BE2C (cell line): ENCODE measurements at regions not wholly inside any gene's neighbourhood (a gene's known extent, or its start where the extent isn't known, plus 50 kb on each side); places are given as distances from the start of the nearest gene placed in this dataset.

Source experiments
- DNase-seq: peaks from one replicate; pipeline ENCODE4 v3.0.0-alpha.2; 2020
- H3K27me3 ChIP-seq: fragments of 250-450 bp; sonication (Bioruptor Pico); 2 replicates; pipeline ENCODE4 v1.5.1; 2020; ENCODE audit warnings: mild to moderate bottlenecking
- H3K36me3 ChIP-seq: fragments of 250-450 bp; sonication (Bioruptor Pico); 2 replicates; pipeline ENCODE4 v1.5.1; 2020; ENCODE audit warnings: mild to moderate bottlenecking
- H3K4me1 ChIP-seq: fragments of 250-450 bp; sonication (Bioruptor Pico); 2 replicates; pipeline ENCODE4 v1.5.1; 2020
- H3K4me3 ChIP-seq: 2 replicates; pipeline ENCODE4 v1.5.1; 2011; ENCODE audit warnings: low read depth, low read length
- H3K9me3 ChIP-seq: fragments of 250-450 bp; sonication (Bioruptor Pico); 2 replicates; pipeline ENCODE4 v1.5.1; 2020
- CTCF ChIP-seq: IDR thresholded peaks from 2 replicates; pipeline ENCODE4 v1.5.1; 2012; ENCODE audit warnings: mild to moderate bottlenecking, low read depth, low read length

GRCh38 chr5:106324356-106324755 is 1346.4 kb downstream of the EFNA5 start:
- DNase-seq = no peak
- Histone ChIP-seq H3K27me3 (no peaks in the 10 kb centered on the region), H3K4me1 (peaks cover 5% of the 10 kb centered on the region), H3K36me3 (no peaks in the 10 kb centered on the region), H3K4me3 (no peak overlapping the region), H3K9me3 (no peaks in the 10 kb centered on the region)
- TF ChIP-seq CTCF = no peak

GRCh38 chr5:106321242-106321641 is 1349.5 kb downstream of the EFNA5 start:
- H3K4me3 ChIP-seq = no peak overlapping the region
- TF ChIP-seq CTCF = no peak
- no peaks in the 10 kb centered on the region for H3K9me3 ChIP-seq
- DNase-seq = no peak
- no peaks in the 10 kb centered on the region for H3K36me3 ChIP-seq
- no peaks in the 10 kb centered on the region for H3K27me3 ChIP-seq
- H3K4me1 ChIP-seq = peaks cover 5% of the 10 kb centered on the region

DNA sequence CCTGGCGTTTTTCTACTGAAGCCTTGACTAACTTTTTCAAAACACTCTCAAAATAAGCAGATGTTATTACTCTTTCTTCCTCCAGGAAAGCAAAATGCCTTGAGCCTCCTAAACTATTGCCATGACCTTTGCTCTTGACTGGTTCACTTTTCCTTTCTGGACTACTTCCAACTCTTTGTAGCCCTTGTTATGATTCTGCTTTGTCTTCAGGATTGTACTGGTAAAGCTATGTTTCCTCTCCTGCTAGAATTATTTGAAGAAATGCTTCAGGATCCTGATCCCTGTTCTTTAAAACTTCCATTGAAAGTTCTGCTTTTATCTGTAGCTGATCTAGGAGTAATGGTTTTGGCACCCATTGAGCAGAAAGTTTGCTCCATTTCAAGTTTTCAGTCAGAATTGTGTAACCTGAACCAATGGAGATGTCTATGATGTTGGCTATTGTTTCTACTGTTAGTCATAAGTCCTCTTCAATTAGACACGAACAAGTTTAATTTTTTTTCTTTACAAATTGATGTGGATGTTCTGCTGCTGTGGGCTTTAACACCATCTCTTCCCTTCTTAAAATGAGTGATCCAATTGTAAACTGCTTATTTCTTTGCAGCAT is 1356.4 kb downstream of the EFNA5 start:
- no peaks in the 10 kb centered on the region for H3K36me3 ChIP-seq
- no peak for DNase-seq
- no peak for TF ChIP-seq CTCF
- no peaks in the 10 kb centered on the region for H3K27me3 ChIP-seq
- no peaks in the 10 kb centered on the region for H3K4me1 ChIP-seq
- H3K4me3 ChIP-seq = no peak overlapping the region
- H3K9me3 ChIP-seq = no peaks in the 10 kb centered on the region

- Histone ChIP-seq H3K9me3 (no peaks in the 10 kb centered on the region), H3K36me3 (no peaks in the 10 kb centered on the region), H3K4me1 (no peaks in the 10 kb centered on the region), H3K27me3 (no peaks in the 10 kb centered on the region), H3K4me3 (no peak overlapping the region)
- TF ChIP-seq CTCF = no peak
- DNase-seq = no peak
Observed at GRCh38 chr5:106312360-106312759, 1358.4 kb downstream of the EFNA5 start.

GRCh38 chr5:106311230-106311915 is 1359.4 kb downstream of the EFNA5 start:
- Histone ChIP-seq H3K9me3 (no peaks in the 10 kb centered on the region), H3K27me3 (no peaks in the 10 kb centered on the region), H3K4me3 (no peak overlapping the region), H3K4me1 (no peaks in the 10 kb centered on the region), H3K36me3 (no peaks in the 10 kb centered on the region)
- DNase-seq = no peak
- TF ChIP-seq CTCF = no peak

DNA sequence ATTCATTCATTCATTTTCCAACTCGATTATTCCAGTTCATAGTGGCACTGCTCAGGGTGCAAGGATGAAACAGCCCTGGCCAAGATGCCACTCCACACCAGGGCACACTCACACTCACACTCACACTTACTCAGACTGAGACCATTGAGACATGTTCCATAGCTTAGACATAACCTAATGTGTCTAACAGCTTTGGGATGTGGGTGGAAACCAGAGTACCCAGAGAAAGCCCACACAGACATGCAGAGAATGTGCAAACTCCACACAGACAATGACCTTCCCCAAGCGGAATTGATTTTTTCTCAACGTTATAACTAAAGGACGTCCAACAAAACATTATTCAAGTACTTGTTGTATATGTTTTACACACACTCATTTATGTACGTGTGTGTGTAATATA is 1363.5 kb downstream of the EFNA5 start:
- no peaks in the 10 kb centered on the region for H3K4me1 ChIP-seq
- H3K4me3 ChIP-seq = no peak overlapping the region
- H3K27me3 ChIP-seq = no peaks in the 10 kb centered on the region
- no peak for TF ChIP-seq CTCF
- no peaks in the 10 kb centered on the region for H3K9me3 ChIP-seq
- H3K36me3 ChIP-seq = no peaks in the 10 kb centered on the region
- DNase-seq = no peak
